HG03432 (cell line): ENCODE measurements at regions not wholly inside any gene's neighbourhood (a gene's known extent, or its start where the extent isn't known, plus 50 kb on each side); places are given as distances from the start of the nearest gene placed in this dataset.
"Not testable (repeated sequence)": the region's sequence is repeated elsewhere in the genome, so short reads cannot be mapped to it uniquely, and the experiment has no call there.

Source experiments
- ATAC-seq: cut with Tn5 transposase; IDR thresholded peaks from one replicate; pipeline ENCODE4 v1.9.1; 2021; ENCODE audit warnings: mild to moderate bottlenecking, moderate library complexity; ENCODE audit not compliant: unreplicated experiment

GRCh38 chr4:141513866-141514265 lies 122.5 kb upstream of the IL15 start:
- no peak for ATAC-seq

GRCh38 chr4:141518222-141518621 lies 118.2 kb upstream of the IL15 start:
- ATAC-seq, result no peak

DNA sequence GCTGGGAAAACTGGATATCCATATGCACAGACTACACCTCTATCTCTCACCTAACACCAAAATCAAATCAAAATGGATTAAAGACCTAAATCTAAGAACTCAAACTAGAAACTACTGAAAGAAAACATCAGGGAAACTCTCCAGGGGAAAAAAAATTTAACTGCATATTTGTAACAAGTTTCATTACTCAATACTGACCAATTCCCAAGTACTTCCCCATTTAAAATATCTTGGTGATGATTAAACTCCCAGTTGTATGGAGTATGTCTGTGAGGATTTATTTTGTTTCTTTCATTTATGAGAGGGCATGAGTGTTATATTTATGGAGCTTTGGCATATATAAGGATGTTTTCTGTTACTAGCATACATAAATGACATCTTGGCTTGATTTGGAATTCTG lies 112.3 kb upstream of the IL15 start:
- ATAC-seq, result no peak

DNA sequence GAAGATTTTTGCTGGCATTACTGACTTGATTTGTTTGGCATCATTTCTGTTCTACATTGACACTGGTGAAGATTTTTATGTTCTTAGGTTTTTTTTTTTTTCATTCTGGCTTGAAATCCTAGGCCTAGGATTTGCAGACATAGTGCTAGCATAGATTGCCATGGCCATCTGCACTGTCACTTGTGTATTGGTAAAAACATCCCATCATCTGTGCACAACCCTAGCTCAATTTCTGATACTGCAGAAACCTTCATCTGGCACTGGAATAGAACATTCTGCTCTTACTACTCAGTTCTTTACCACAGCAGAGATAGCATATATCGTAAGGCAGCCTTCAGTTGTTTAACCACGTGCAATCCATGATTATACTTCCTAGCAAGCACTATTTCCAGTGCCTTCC lies 111.5 kb upstream of the IL15 start:
- no peak for ATAC-seq

GRCh38 chr4:141530627-141531026 lies 105.8 kb upstream of the IL15 start:
- no peak for ATAC-seq

DNA sequence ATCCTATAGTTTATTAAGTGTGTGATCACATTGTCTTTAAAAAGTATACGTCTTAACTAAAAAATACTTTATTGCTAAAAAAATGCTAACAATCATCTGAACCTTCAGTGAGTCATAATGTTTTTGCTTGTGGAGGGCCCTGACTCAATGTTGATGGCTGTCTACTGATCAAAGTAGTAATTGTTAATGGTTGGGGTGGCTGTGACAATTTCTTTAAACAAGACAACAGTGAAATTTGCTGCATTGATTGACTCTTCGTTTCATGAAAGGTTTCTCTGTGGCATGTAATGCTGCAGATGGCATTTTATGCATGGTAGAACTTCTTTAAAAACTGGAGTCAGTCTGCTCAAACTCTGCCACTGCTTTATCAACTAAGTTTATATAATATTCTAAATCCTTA lies 101.4 kb upstream of the IL15 start:
- no peak for ATAC-seq

GRCh38 chr4:141538001-141538400 lies 98.4 kb upstream of the IL15 start:
- no peak for ATAC-seq

GRCh38 chr4:141540643-141541042 lies 95.7 kb upstream of the IL15 start:
- ATAC-seq, result no peak

- ATAC-seq, result no peak
These were observed 94.5 kb upstream of the IL15 start for GRCh38 chr4:141541851-141542250.

- ATAC-seq, result no peak
These were observed 93.2 kb upstream of the IL15 start for GRCh38 chr4:141543176-141543575.

DNA sequence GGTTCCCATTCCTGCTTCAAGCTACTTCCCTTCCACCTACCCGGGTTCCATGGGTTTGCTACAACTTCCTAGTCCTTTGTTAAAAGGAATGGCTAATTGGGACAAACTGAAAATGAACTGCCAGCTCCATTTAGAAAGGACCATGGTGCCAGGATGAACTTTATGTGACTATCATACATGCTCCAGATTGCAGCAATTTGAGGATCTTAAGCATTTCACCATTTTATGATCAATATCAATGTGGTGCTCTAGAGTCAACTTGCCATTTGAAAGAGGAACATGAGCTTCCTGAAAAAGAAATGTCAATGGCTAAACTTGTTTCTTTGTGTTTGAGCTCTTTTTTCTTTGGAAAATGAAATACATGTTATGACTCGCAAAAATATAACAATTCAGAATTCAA lies 92.7 kb upstream of the IL15 start:
- ATAC-seq, result no peak

- ATAC-seq, result no peak
These were observed 87.6 kb upstream of the IL15 start for GRCh38 chr4:141548791-141549190.

- ATAC-seq, result peak; percentile 81
These were observed 76.3 kb upstream of the IL15 start for GRCh38 chr4:141560056-141560455.

DNA sequence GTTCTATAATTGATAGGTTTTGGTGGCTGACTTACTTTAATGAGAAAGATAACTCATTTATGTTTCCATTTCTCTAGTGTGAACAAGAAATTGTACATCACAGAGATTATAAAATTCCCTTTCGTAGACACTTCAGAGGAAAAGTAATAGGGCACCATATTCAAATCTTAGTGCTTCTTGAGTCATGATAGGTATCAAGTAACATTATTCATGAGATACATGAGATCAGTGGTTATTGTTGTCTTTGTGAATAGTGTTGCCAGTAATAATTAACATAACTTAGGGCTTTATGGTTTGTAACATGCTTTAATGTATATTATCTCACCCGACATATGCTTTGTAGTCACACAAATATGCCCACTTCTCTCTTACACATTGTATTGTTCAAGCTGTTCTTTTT lies 73.7 kb upstream of the IL15 start:
- ATAC-seq, result no peak

- ATAC-seq, result no peak
These were observed 72.7 kb upstream of the IL15 start for GRCh38 chr4:141563723-141564122.

GRCh38 chr4:141564961-141565360 lies 71.4 kb upstream of the IL15 start:
- ATAC-seq, result not testable (repeated sequence)

- ATAC-seq, result peak; percentile 60
These were observed 70.8 kb upstream of the IL15 start for GRCh38 chr4:141565379-141566089.

DNA sequence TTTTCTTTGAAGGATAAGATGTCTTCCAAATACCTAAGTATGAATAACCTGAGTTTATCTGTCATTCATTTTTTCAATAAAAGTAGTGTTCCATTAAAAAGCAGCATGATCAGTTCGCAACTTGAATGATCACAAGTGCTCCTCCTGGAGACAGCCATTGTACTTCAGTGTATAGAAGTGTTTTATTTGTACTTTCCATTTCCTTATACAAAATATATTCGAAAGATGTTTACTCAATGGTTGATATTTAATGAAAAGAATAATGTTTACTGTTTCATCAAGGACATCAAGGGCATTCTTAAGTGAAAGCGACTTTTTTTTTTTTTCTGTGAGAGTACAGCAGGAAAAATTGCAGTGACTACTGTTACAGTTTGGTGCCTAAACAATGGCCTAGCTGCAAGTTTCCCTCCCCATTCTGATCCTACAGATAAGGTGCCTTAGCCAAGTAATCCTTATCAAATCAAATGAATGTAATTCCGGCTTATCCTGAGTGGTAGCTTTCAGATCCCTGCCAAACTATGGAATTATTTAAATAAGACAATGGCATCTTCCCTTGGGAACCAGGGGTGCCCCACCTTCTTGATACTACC lies 69.0 kb upstream of the IL15 start:
- no peak for ATAC-seq

DNA sequence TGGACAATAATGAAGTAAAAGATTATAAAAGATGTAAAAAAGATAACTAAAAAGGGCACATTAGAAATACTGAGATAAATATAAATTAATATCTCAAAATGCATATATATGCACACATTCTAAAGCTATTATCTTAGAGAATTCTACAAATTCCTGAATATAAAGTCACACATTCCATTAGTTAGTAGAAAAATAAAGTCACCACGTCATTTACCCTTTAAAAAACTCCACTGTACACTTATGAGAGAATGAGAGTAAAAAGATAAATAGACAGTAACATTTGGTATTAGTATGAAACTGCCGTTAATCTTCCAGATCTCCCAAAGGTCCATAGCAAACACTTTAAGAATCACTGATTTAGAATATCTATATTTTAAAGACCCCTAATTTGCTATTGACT lies 67.2 kb upstream of the IL15 start:
- no peak for ATAC-seq

- no peak for ATAC-seq
These were observed 66.1 kb upstream of the IL15 start for GRCh38 chr4:141570290-141570689.

- ATAC-seq, result no peak
These were observed 65.0 kb upstream of the IL15 start for GRCh38 chr4:141571362-141571761.

DNA sequence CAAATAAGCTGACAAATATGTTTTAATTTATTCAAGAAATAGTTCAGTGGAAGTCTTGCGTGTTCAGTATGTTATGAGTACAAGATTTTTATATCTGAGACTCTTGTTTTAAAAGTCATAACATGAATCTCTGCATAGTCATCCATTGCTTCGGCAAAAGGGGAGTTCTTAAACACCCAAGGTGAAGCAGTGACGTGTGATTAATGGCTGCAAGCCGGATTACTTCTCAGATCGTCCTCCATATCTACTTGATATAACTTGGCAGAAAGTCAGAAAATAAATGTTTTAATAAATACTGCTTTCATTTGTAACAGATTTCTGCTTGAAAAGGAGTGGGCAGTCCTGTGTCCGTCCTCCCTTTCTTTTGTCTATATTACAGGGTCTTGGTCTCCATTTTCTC lies 64.6 kb upstream of the IL15 start:
- no peak for ATAC-seq

DNA sequence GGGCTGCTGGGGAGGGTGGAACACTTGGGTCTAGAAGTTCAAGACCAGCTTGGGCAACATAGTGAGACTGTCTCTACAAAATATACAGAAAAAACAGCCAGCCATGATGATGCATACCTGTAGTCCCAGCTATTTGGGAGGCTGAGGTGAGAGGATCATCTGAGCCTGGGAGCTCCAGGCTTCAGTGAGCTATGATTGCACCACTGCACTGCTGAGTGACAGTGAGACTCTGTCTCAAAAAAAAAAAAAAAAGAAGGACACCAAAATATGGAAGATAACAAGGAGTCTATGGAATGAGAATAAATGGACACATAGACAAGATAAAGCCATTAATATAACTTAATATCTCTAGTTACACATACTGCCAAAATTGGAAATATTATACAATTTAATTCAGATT lies 62.7 kb upstream of the IL15 start:
- ATAC-seq, result peak; percentile 37
